Hematopoietic multipotent progenitor cell treated with erythropoietin and hydrocortisone succinate and interleukin-3 and kit ligand, for 6 days (in vitro differentiated cells): ENCODE measurements at regions not wholly inside any gene's neighbourhood (a gene's known extent, or its start where the extent isn't known, plus 50 kb on each side); places are given as distances from the start of the nearest gene placed in this dataset.

ENCODE experiments used
- DNase-seq: peaks from one replicate; pipeline ENCODE4 v3.0.0-alpha.2; 2015

DNA sequence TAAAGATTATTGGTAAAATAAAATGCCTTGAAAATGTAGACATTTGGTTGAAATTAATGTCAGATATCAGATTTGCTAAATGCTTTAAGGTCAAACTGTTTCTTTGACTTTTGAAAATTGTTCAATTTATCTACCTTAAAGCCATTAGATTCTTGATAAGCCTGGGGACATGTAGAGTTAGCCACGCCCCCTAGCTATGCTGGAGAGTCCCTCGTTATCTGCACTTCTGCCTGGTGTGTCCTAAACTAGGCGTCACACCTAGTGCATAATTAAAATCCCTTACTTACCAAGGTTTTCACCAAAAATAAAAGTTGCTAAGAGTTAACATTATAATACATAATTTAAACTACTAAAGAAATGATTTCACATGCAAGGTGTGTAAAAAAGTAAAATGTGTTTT is 79.5 kb downstream of the EGLN3 start:
- DNase-seq, result peak; percentile 57

DNA sequence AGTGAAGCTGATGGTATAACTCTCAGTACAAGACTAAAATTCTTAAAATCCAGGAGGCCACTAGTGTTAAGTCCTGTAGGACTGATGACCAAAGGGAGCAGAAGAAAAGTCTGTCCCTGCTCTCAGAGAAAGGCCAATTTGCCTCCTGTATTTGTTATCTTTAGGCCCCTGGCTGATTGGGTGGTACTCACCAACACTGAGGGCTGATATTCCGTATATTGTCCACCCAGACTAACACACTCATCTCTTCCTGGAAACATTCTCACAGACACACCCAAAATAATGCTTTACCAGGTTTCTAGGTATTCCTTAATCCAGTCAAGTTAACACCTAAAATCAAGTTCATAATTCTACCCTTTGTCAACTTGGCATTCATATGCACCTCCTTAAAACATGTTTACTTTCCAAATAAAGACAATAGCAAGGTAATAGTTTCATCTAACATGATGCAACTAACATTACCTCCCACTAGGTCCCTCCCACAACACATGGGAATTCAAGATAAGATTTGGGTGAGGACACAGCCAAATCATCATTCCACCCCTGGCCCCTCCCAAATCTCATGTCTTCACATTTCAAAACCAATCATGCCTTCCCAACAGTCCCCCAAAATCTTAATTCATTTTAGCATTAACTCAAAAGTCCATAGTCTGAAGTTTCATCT is 84.3 kb downstream of the EGLN3 start:
- peak; percentile 40 for DNase-seq

DNA sequence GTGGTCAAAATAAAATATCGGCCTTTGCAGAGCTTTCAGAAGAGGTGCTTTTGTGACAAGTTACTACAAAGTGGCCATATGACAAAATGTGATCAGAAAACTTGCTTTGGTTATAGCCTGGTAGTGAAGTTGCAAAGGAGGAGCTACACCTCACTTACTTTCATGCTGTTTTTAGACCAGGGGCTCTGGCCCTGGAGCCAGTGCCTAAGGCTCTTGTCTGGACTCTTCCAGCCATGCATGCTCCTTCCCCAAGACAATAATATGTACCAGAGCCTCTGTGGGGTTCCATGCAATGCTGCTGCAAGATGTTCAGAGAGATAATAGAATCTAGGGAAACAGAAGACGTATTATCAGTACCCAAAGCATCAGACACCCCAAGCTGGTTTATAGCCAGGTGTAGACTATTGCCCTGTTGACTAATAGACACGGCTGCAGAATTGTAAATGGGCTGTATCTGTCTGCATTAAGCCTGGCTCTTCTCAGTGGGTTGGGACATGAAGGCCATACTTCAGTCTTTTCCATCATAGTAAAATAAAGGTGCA is 88.5 kb downstream of the EGLN3 start:
- DNase-seq, result peak; percentile 42

DNA sequence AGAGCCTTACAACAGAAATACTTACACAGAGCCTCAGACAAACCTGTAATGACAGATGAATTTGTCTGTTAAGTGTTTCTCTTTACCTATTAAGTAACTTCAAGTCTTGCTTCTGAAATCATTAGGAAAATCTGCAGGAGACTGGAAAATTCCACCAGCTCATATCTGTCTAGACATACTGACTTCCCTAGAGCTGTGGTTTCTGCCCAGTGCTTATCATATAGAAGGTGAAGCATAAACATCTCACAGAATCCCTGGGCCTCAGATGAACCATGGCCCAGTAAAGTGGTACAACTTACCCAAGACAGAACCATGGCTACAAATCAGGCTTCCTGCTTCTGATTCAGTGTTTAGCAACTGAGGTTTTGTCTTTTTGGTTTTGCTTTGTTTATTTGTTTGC is 91.6 kb downstream of the EGLN3 start:
- peak; percentile 42 for DNase-seq

DNA sequence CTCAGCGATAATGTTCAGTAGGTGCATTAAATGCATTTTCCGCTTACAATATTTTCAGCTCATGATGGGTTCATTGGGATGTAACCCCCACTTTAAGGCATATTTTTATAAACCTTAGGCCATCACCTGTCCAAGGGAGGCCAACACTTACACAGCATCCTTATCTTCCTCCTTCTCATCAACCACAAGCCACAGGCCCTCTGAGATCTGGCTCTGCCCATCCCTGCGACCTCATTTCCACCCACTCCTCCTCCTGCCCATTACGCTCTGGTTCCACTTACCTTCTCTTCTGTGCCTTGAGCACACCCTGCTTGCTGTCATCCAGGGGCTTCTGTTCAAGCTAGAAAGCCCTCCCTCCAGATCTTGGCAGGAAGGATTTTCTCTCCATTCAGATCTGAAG is 93.2 kb downstream of the EGLN3 start:
- DNase-seq, result peak; percentile 23

DNA sequence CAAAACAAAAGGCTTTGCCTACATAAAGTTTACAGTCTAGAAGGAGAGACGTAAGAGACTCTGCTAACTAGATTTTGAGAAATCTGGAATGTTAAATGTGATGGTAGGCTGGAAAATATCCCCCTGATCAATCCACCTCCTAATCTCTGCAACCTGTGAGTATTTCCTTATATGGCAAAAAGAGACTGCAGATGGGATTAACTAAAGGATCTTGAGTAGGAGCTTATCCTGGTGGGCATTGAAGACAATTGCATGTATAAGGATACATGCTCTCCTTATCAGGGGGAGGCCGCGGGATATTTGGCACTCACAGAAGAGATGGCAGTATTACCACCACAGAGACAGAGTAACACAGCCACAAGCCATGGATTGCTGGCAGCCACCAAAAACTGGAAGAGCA is 95.2 kb downstream of the EGLN3 start:
- no peak for DNase-seq
